Endothelial cell of umbilical vein (primary cell): ENCODE measurements at regions not wholly inside any gene's neighbourhood (a gene's known extent, or its start where the extent isn't known, plus 50 kb on each side); places are given as distances from the start of the nearest gene placed in this dataset.

Source experiments
- POLR2AphosphoS5 ChIP-seq: IDR thresholded peaks from 2 replicates; pipeline ENCODE4 v1.6.1; 2012; ENCODE audit warnings: low read depth, mild to moderate bottlenecking, control low read depth, low read length, moderate library complexity; ENCODE audit not compliant: insufficient read depth
- TF ChIP-seq, protein P1 (sequence below), 2 donors: IDR thresholded peaks; 1 replicate in 1 of 2; 2 replicates in 1 of 2; pipeline ENCODE4 v1.5.1; 2011; ENCODE audit warnings: low read length in 2 of 2, mild to moderate bottlenecking in 2 of 2, moderate library complexity in 2 of 2, control low read depth in 1 of 2, inconsistent platforms in 1 of 2, low read depth in 1 of 2; ENCODE audit not compliant: insufficient read depth in 1 of 2; ENCODE audit errors: extremely low read depth in 1 of 2

DNA sequence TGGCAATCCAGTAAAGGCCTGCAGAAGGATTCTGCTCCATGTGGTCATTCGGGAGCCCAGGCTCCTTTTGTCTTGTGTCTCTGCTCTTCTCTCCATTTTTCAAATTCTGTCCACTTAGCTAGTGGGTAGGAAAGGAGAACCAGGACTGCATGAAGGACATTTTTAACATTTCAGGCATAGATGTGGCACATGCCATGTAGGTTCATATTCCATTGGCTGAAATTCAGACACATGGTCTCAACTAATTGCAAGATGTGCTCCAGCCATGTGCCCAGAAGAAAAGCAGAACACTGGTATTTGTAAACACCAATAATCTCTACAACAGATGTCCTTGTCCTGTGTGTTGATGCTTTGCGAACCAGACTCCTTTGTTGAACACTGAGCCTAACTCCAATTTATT, 85.2 kb upstream of the WLS start:
- TF ChIP-seq, protein P1, sequence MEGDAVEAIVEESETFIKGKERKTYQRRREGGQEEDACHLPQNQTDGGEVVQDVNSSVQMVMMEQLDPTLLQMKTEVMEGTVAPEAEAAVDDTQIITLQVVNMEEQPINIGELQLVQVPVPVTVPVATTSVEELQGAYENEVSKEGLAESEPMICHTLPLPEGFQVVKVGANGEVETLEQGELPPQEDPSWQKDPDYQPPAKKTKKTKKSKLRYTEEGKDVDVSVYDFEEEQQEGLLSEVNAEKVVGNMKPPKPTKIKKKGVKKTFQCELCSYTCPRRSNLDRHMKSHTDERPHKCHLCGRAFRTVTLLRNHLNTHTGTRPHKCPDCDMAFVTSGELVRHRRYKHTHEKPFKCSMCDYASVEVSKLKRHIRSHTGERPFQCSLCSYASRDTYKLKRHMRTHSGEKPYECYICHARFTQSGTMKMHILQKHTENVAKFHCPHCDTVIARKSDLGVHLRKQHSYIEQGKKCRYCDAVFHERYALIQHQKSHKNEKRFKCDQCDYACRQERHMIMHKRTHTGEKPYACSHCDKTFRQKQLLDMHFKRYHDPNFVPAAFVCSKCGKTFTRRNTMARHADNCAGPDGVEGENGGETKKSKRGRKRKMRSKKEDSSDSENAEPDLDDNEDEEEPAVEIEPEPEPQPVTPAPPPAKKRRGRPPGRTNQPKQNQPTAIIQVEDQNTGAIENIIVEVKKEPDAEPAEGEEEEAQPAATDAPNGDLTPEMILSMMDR (IDR thresholded peaks at IDR 0.05; ENCODE audit: extremely low read depth in 1 of 2, insufficient read depth in 1 of 2, low read depth in 1 of 2, low read length in 2 of 2), result no peak
- TF ChIP-seq POLR2AphosphoS5, result no peak
